ENCODE measurements at regions not wholly inside any gene's neighbourhood (a gene's known extent, or its start where the extent isn't known, plus 50 kb on each side); places are given as distances from the start of the nearest gene placed in this dataset.

GRCh38 chr4:58732973-58733372 is 1622.8 kb upstream of the IGFBP7 start:
- CTCF ChIA-PET: interaction anchor here (1.0 kb wide), 1 partner anchor 16 kb away, joined by 3 read pairs; no protein-coding TSS in a partner anchor
- H3K27me3 ChIP-seq (ENCODE audit: insufficient read depth): no peaks in the 10 kb centered on the region

GRCh38 chr4:58723954-58724353 is 1613.8 kb upstream of the IGFBP7 start:
- no peaks in the 10 kb centered on the region for H3K9me2 ChIP-seq
- H3K36me3 ChIP-seq (replicated peaks in 1 of 2; ENCODE audit: control insufficient read depth in 1 of 2, insufficient read depth in 2 of 2, low read length in 1 of 2): no peaks in the 10 kb centered on the region
- peaks cover 4% of the 10 kb centered on the region for H3K9me3 ChIP-seq
- no peaks in the 10 kb centered on the region for H3K79me2 ChIP-seq (ENCODE audit: insufficient read depth)
- H3K4me2 ChIP-seq: no peak overlapping the region
- CTCF ChIA-PET: no interaction called here
- no peak overlapping the region for H2AFZ ChIP-seq (ENCODE audit: low read depth)
- POLR2A ChIA-PET: no interaction called here
- H4K20me1 ChIP-seq (ENCODE audit: insufficient read depth): no peaks in the 10 kb centered on the region
- TF ChIP-seq EP300 (IDR thresholded peaks at IDR 0.05; ENCODE audit: borderline replicate concordance in 1 of 2, low read depth in 1 of 2, low read length in 1 of 2) (no peak), GATA2 (CRISPR knock-in tag; IDR thresholded peaks at IDR 0.05) (no peak), FOSL2 (IDR thresholded peaks at IDR 0.05; ENCODE audit: borderline replicate concordance, low read depth) (no peak), USF2 (IDR thresholded peaks at IDR 0.05; ENCODE audit: borderline replicate concordance, low read depth, low read length) (no peak), TCF12 (IDR thresholded peaks at IDR 0.05) (no peak), MEF2A (IDR thresholded peaks at IDR 0.05; ENCODE audit: borderline replicate concordance, low read depth) (no peak), MAX (IDR thresholded peaks at IDR 0.05; ENCODE audit: low read depth) (no peak), CHD2 (IDR thresholded peaks at IDR 0.05; ENCODE audit: low read length, partially characterized antibody) (no peak), RFX5 (IDR thresholded peaks at IDR 0.05; ENCODE audit: low read length) (no peak), RAD21 (IDR thresholded peaks at IDR 0.05; ENCODE audit: low read length) (no peak)
- no peaks in the 10 kb centered on the region for H3K4me1 ChIP-seq (ENCODE audit: control insufficient read depth in 1 of 2, insufficient read depth in 2 of 2, low read depth in 1 of 2, low read length in 1 of 2)
- no peak overlapping the region for H3K9ac ChIP-seq
- DNase-seq: no peak
- no peaks in the 10 kb centered on the region for H3F3A ChIP-seq (replicated peaks; ENCODE audit: insufficient read depth)
- H3K27ac ChIP-seq (ENCODE audit: low read depth in 2 of 2, low read length in 1 of 2): no peak overlapping the region
- no peak overlapping the region for H3K4me3 ChIP-seq (ENCODE audit: low read depth in 2 of 2, low read length in 1 of 2)
- WGBS (ENCODE audit: low lambda C conversion rate): 42% methylated on average over 10 of the region's 15 CpGs
- no peaks in the 10 kb centered on the region for H3K27me3 ChIP-seq (ENCODE audit: insufficient read depth)

More at GRCh38 chr4:58732973-58733372, 1622.8 kb upstream of the IGFBP7 start:
- Histone ChIP-seq H3K36me3 (replicated peaks in 1 of 2; ENCODE audit: control insufficient read depth in 1 of 2, insufficient read depth in 2 of 2, low read length in 1 of 2) (no peaks in the 10 kb centered on the region), H2AFZ (ENCODE audit: low read depth) (no peak overlapping the region), H3K4me3 (ENCODE audit: low read depth in 2 of 2, low read length in 1 of 2) (no peak overlapping the region), H3K9ac (no peak overlapping the region), H4K20me1 (ENCODE audit: insufficient read depth) (no peaks in the 10 kb centered on the region), H3K9me2 (no peaks in the 10 kb centered on the region), H3K27ac (ENCODE audit: low read depth in 2 of 2, low read length in 1 of 2) (no peak overlapping the region), H3F3A (replicated peaks; ENCODE audit: insufficient read depth) (no peaks in the 10 kb centered on the region), H3K4me1 (ENCODE audit: control insufficient read depth in 1 of 2, insufficient read depth in 2 of 2, low read depth in 1 of 2, low read length in 1 of 2) (no peaks in the 10 kb centered on the region), H3K79me2 (ENCODE audit: insufficient read depth) (no peaks in the 10 kb centered on the region), H3K4me2 (no peak overlapping the region), H3K9me3 (no peaks in the 10 kb centered on the region)
- no peak for TF ChIP-seq TEAD4 (IDR thresholded peaks at IDR 0.05; ENCODE audit: borderline replicate concordance, insufficient read depth)
- no peak for TF ChIP-seq ZBTB33 (IDR thresholded peaks at IDR 0.05; ENCODE audit: borderline replicate concordance, low read depth)
- no peak for TF ChIP-seq CTCF (IDR thresholded peaks at IDR 0.05)
- TF ChIP-seq RAD21 (IDR thresholded peaks at IDR 0.05; ENCODE audit: low read length): peak; percentile 52
- TF ChIP-seq TCF12 (IDR thresholded peaks at IDR 0.05): no peak
- DNase-seq: peak; percentile 16
- 74% methylated on average over 2 of the region's 2 CpGs for WGBS (ENCODE audit: low lambda C conversion rate)
- POLR2A ChIA-PET: no interaction called here

Measured in SK-N-SH (cell line).